ENCODE measurements at regions not wholly inside any gene's neighbourhood (a gene's known extent, or its start where the extent isn't known, plus 50 kb on each side); places are given as distances from the start of the nearest gene placed in this dataset.

DNA sequence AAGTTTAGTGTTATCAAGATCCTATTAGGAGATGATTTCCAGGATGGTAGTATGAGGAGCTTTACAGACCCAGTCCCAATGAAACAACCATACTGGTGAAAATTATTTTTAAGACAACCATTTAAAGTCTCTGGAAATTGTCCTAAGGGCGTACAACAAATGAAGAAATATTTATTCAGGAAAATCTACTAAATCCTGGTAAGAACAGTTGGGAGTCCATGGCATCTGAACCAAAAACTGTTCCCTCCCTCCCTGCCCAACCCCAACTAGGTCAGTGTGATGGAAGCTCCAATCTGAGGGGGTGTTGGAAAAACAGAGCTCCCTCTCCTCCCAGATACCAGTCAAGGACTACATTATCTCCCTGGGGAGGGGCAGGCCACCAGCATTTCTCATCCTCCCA is 74.7 kb upstream of the MKLN1 start:
- no peak for TF ChIP-seq CTCF (IDR thresholded peaks at IDR 0.05)
- no peak for TF ChIP-seq EZH2 (IDR thresholded peaks at IDR 0.05; ENCODE audit: borderline replicate concordance, insufficient read depth, low read depth, low read length, poor library complexity, severe bottlenecking)

All from B cell (primary cell).